ENCODE measurements at regions not wholly inside any gene's neighbourhood (a gene's known extent, or its start where the extent isn't known, plus 50 kb on each side); places are given as distances from the start of the nearest gene placed in this dataset.

DNA sequence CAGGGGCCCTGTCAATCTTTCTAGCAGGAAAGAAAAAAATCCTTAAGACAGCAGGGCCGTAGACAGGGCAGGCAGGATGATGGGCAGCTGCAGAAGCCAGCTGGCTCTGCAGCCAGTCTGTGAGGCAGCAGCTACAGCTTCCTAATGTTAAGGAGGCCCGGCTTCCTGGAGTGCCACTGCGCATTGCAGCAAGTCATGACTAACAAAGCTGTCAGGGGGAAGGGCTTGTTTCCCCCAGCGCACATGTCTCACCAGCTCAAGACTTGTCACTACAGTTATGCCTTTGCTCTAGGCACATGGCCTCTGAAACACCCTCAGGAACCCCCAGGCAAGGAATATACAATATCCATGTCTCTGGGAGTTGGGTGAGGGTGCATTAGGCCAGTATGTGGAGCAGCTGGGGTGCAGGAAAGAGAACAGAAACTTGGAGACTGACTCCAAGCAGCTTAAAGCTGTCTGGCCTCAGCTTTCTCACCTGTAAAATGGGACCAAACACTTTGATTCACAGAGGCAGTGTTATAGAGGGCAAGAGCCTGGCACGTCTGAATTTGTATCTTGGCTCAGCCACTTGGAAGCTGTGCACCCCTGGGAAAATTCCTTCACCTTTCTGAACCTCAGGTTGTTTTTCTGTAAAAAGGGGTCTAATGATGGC is 220.0 kb downstream of the HAPSTR1 start:
- 19% methylated on average over 5 of the region's 5 CpGs for WGBS (ENCODE audit: insufficient coverage)
- intact Hi-C loops (cut with micrococcal nuclease) = no loop called here
- Mint-ChIP-seq H3K4me3 (no peak overlapping the region), H3K9me3 (peaks cover 0 to 2% of the 10 kb centered on the region in 2 donors), H3K27me3 (ENCODE audit: low read depth in 2 of 2) (no peaks in the 10 kb centered on the region), H3K27ac (no peak overlapping the region), H3K36me3 (no peaks in the 10 kb centered on the region), H3K4me1 (no peaks in the 10 kb centered on the region)
- Histone ChIP-seq H3K27ac (ENCODE audit: low read length) (no peak overlapping the region), H3K9me3 (ENCODE audit: control insufficient read depth, insufficient read depth, low read length) (peaks cover 6% of the 10 kb centered on the region), H3K36me3 (ENCODE audit: control insufficient read depth, insufficient read depth, low read length) (no peaks in the 10 kb centered on the region), H3K4me3 (ENCODE audit: low read length) (no peak overlapping the region), H3K27me3 (ENCODE audit: control insufficient read depth, insufficient read depth, low read length) (no peaks in the 10 kb centered on the region), H3K4me1 (ENCODE audit: control insufficient read depth, insufficient read depth, low read length) (no peaks in the 10 kb centered on the region)
- ATAC-seq (no peak), DNase-seq (no peak)
- TF ChIP-seq, protein P1, sequence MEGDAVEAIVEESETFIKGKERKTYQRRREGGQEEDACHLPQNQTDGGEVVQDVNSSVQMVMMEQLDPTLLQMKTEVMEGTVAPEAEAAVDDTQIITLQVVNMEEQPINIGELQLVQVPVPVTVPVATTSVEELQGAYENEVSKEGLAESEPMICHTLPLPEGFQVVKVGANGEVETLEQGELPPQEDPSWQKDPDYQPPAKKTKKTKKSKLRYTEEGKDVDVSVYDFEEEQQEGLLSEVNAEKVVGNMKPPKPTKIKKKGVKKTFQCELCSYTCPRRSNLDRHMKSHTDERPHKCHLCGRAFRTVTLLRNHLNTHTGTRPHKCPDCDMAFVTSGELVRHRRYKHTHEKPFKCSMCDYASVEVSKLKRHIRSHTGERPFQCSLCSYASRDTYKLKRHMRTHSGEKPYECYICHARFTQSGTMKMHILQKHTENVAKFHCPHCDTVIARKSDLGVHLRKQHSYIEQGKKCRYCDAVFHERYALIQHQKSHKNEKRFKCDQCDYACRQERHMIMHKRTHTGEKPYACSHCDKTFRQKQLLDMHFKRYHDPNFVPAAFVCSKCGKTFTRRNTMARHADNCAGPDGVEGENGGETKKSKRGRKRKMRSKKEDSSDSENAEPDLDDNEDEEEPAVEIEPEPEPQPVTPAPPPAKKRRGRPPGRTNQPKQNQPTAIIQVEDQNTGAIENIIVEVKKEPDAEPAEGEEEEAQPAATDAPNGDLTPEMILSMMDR (IDR thresholded peaks at IDR 0.05) = no peak

DNA sequence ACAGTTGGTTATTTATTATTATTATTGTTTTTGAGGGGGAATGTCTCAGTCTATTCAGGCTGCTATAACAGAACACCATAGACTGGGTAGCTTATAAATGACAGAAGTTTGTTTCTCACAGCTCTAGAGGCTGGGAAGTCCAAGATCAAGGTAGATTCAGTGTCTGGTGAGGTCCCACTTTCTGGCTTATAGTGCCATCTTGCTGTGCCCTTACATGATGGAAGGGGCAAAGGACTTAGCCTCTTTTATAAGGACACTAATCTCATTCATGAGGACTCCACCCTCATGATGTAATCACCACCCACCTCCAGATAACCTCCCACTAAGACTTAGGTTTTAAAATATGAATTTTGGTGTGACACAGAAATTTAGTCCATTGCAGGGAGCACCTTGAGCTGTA is 224.6 kb downstream of the HAPSTR1 start:
- DNase-seq (no peak), ATAC-seq (no peak)
- H3K4me1 Mint-ChIP-seq = no peaks in the 10 kb centered on the region
- no peak overlapping the region for H3K27ac Mint-ChIP-seq
- no peaks in the 10 kb centered on the region for H3K27me3 Mint-ChIP-seq (ENCODE audit: low read depth in 2 of 2)
- H3K9me3 ChIP-seq (ENCODE audit: control insufficient read depth, insufficient read depth, low read length) = peaks cover 6% of the 10 kb centered on the region
- no peaks in the 10 kb centered on the region for H3K36me3 ChIP-seq (ENCODE audit: control insufficient read depth, insufficient read depth, low read length)
- intact Hi-C loops (cut with micrococcal nuclease) = no loop called here
- H3K9me3 Mint-ChIP-seq = peaks cover 4% of the 10 kb centered on the region in 2 donors
- no peak overlapping the region for H3K4me3 ChIP-seq (ENCODE audit: low read length)
- TF ChIP-seq, protein P1 (IDR thresholded peaks at IDR 0.05) = no peak
- no peaks in the 10 kb centered on the region for H3K4me1 ChIP-seq (ENCODE audit: control insufficient read depth, insufficient read depth, low read length)
- H3K27ac ChIP-seq (ENCODE audit: low read length) = no peak overlapping the region
- no peaks in the 10 kb centered on the region for H3K36me3 Mint-ChIP-seq
- no peak overlapping the region for H3K4me3 Mint-ChIP-seq
- no peaks in the 10 kb centered on the region for H3K27me3 ChIP-seq (ENCODE audit: control insufficient read depth, insufficient read depth, low read length)

DNA sequence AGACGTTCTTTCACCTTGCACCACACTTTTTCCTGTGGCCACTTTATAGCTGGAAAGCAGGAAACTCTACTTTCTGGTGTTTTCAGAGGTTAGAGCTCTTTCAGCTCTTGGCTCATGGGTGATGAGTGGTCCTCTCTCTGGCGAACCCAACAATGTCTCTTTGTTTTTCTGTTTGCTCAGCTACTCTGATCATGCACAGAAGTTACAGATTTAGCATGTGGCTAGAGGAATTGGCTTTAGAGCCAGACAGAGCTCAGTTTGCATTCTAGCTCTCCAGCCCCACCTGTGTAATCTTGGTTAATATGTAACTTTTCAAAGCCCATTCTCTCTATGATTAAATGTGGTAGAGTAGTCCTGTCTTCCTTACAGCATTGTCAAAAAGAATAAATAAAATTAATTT is 225.2 kb downstream of the HAPSTR1 start:
- no peak overlapping the region for H3K27ac Mint-ChIP-seq
- Histone ChIP-seq H3K27ac (ENCODE audit: low read length) (no peak overlapping the region), H3K36me3 (ENCODE audit: control insufficient read depth, insufficient read depth, low read length) (no peaks in the 10 kb centered on the region), H3K4me1 (ENCODE audit: control insufficient read depth, insufficient read depth, low read length) (no peaks in the 10 kb centered on the region), H3K27me3 (ENCODE audit: control insufficient read depth, insufficient read depth, low read length) (no peaks in the 10 kb centered on the region), H3K9me3 (ENCODE audit: control insufficient read depth, insufficient read depth, low read length) (peaks cover 6% of the 10 kb centered on the region), H3K4me3 (ENCODE audit: low read length) (no peak overlapping the region)
- no peak for DNase-seq
- 60% methylated on average over 2 of the region's 2 CpGs for WGBS (ENCODE audit: insufficient coverage)
- ATAC-seq = no peak
- peaks cover 4% of the 10 kb centered on the region in 2 donors for H3K9me3 Mint-ChIP-seq
- H3K27me3 Mint-ChIP-seq (ENCODE audit: low read depth in 2 of 2) = no peaks in the 10 kb centered on the region
- TF ChIP-seq, protein P1 (IDR thresholded peaks at IDR 0.05) = no peak
- H3K4me3 Mint-ChIP-seq = no peak overlapping the region
- no peaks in the 10 kb centered on the region for H3K4me1 Mint-ChIP-seq
- H3K36me3 Mint-ChIP-seq = no peaks in the 10 kb centered on the region
- intact Hi-C loops (cut with micrococcal nuclease) = no loop called here

DNA sequence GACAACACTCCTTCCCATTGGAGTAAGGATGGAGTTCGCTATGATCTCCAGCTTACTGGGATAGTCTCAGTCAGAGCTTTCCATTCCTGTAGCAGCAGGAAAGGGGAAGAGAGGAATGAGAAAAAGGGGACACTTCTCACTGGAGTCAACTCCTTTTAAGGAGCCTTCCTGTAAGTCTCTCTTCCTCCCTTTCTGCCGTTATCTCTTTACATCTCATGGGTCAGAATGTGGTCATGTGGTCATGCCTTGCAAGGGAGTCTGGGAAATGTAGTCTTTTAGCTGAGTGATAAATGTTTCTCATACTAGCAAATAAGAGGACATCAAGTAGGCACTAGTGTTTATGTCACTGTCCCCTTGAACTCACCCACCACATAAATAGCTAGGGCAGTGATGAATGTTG is 227.3 kb downstream of the HAPSTR1 start:
- Histone ChIP-seq H3K27ac (ENCODE audit: low read length) (no peak overlapping the region), H3K9me3 (ENCODE audit: control insufficient read depth, insufficient read depth, low read length) (no peaks in the 10 kb centered on the region), H3K4me3 (ENCODE audit: low read length) (no peak overlapping the region), H3K4me1 (ENCODE audit: control insufficient read depth, insufficient read depth, low read length) (no peaks in the 10 kb centered on the region), H3K27me3 (ENCODE audit: control insufficient read depth, insufficient read depth, low read length) (no peaks in the 10 kb centered on the region), H3K36me3 (ENCODE audit: control insufficient read depth, insufficient read depth, low read length) (no peaks in the 10 kb centered on the region)
- intact Hi-C loops (cut with micrococcal nuclease) = no loop called here
- H3K4me1 Mint-ChIP-seq = no peaks in the 10 kb centered on the region
- no CpG with 5 or more reads among the region's 2 CpGs for WGBS (ENCODE audit: insufficient coverage)
- ATAC-seq (no peak), DNase-seq (no peak)
- no peak overlapping the region for H3K4me3 Mint-ChIP-seq
- no peak overlapping the region for H3K27ac Mint-ChIP-seq
- TF ChIP-seq, protein P1 (IDR thresholded peaks at IDR 0.05) = no peak
- no peaks in the 10 kb centered on the region for H3K36me3 Mint-ChIP-seq
- no peaks in the 10 kb centered on the region for H3K27me3 Mint-ChIP-seq (ENCODE audit: low read depth in 2 of 2)
- H3K9me3 Mint-ChIP-seq = peaks cover 4% of the 10 kb centered on the region in 2 donors
